Activated naive CD8-positive, alpha-beta T cell (primary cell): ENCODE measurements at regions not wholly inside any gene's neighbourhood (a gene's known extent, or its start where the extent isn't known, plus 50 kb on each side); places are given as distances from the start of the nearest gene placed in this dataset.
"Not testable (repeated sequence)": the region's sequence is repeated elsewhere in the genome, so short reads cannot be mapped to it uniquely, and the experiment has no call there.

Source experiments
- H3K27ac Mint-ChIP-seq: one replicate; pipeline ENCODE4 v1.8.0; 2021; ENCODE audit warnings: mixed read lengths
- H3K27me3 Mint-ChIP-seq: one replicate; pipeline ENCODE4 v1.8.0; 2021; ENCODE audit warnings: mixed read lengths
- H3K36me3 Mint-ChIP-seq: one replicate; pipeline ENCODE4 v1.8.0; 2021; ENCODE audit warnings: mixed read lengths
- H3K4me1 Mint-ChIP-seq: one replicate; pipeline ENCODE4 v1.8.0; 2021; ENCODE audit warnings: low read depth, mixed read lengths
- H3K4me3 Mint-ChIP-seq: one replicate; pipeline ENCODE4 v1.8.0; 2021; ENCODE audit warnings: mild to moderate bottlenecking, mixed read lengths
- H3K9me3 Mint-ChIP-seq: one replicate; pipeline ENCODE4 v1.8.0; 2021; ENCODE audit warnings: low read depth, mixed read lengths

DNA sequence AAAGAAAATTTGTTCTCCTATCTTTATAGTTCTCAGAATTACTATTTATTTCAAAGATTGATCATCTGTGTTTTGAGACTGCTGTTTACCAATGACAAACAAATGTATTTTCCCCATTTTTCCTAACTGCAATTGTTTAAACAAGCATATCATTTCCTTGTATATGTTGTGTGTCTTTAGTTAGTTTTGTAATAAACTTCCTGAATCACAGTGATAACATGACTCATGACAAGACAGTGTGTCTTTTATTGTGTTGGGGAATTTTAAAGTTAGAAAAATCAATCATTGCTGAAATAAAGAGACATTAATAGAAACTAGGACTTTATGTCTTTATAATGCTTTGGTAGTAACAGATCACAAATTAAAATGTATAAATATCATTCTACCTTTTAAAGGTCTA lies 348.5 kb downstream of the KCNJ2 start:
- no peaks in the 10 kb centered on the region for H3K9me3 Mint-ChIP-seq
- H3K27ac Mint-ChIP-seq, result no peak overlapping the region
- no peak overlapping the region for H3K4me3 Mint-ChIP-seq
- no peaks in the 10 kb centered on the region for H3K36me3 Mint-ChIP-seq
- H3K4me1 Mint-ChIP-seq, result no peaks in the 10 kb centered on the region
- no peaks in the 10 kb centered on the region for H3K27me3 Mint-ChIP-seq

DNA sequence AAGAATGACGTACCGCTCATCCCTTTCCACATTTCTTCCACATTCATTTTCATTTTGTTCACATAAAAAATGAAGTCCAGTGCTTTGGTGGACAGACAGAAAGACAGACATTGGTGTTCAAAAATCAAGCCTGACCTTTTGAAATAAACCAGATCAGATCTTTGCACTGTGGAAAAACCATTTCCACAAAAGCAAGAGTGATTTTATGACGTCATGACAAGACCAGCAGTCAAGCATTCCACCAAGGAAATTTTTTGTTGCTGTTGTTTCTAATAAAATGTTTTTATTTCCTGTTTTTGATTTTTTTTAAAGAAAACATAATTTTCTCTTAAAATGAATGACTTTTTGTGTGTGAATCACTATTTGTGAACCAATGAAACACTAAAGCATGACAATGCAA lies 350.0 kb downstream of the KCNJ2 start:
- H3K4me3 Mint-ChIP-seq, result no peak overlapping the region
- no peaks in the 10 kb centered on the region for H3K36me3 Mint-ChIP-seq
- no peaks in the 10 kb centered on the region for H3K9me3 Mint-ChIP-seq
- H3K4me1 Mint-ChIP-seq, result no peaks in the 10 kb centered on the region
- no peak overlapping the region for H3K27ac Mint-ChIP-seq
- no peaks in the 10 kb centered on the region for H3K27me3 Mint-ChIP-seq

DNA sequence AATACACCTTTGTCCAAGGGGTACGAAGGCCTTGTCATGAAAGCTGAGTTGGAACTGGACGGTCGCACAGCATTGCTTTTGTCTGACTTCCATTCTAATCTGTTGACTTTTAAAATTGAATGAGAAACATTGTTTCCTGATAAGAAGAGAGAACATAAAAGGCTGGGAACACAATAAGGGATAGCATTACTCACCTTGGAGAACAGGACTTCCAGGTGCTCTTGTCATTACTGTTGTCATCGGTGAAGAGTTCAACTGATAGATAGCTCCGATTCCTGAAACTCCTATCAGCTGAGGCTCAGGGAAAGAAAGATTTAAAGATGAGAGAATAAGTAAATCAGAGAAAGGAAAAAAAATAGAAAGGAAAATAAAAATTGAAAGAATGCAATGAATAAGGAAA lies 351.1 kb downstream of the KCNJ2 start:
- Mint-ChIP-seq H3K27me3 (no peaks in the 10 kb centered on the region), H3K4me3 (no peak overlapping the region), H3K27ac (no peak overlapping the region), H3K4me1 (no peaks in the 10 kb centered on the region), H3K36me3 (no peaks in the 10 kb centered on the region), H3K9me3 (no peaks in the 10 kb centered on the region)

DNA sequence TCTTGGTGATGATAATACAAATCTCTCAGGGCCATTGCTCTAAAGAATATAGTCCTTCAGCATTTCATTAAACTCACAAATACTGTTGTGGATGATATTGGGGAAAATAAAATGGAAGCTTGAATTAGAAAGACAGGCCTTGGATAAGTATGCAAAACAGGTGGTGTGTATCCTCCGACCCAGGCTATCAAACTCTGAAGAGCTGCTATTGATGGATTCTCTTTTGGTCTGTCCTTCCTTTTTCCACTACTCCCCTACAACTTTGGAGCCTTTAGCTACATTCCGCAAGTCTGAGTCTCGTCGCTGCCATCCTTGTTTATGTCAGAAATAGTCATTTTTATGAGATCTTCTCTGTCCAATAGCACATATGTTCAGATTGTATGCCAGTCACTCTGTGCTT lies 351.6 kb downstream of the KCNJ2 start:
- Mint-ChIP-seq H3K9me3 (no peaks in the 10 kb centered on the region), H3K27ac (no peak overlapping the region), H3K4me1 (no peaks in the 10 kb centered on the region), H3K27me3 (no peaks in the 10 kb centered on the region), H3K4me3 (no peak overlapping the region), H3K36me3 (no peaks in the 10 kb centered on the region)

DNA sequence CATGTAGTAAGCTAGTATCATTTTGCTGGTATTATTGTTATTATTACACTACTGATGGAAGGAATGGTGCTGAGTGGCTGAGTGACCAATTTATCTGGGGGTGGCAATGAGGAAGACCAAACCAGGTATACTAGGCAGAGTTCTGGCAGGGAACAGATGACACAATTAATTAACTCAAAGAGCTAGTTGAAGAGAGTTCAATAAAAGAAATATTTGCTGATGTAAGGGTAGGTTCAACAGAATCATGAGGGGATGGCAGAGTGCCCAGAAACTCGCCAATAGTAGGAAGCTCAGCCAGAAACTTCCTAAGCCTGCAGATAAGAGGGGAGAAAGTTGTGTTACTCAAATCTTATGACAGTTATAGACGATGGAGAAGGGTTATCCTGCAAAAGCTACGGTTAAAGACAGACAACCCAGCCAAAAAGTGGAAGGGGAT lies 352.5 kb downstream of the KCNJ2 start:
- Mint-ChIP-seq H3K4me1 (no peaks in the 10 kb centered on the region), H3K36me3 (no peaks in the 10 kb centered on the region), H3K4me3 (no peak overlapping the region), H3K27ac (no peak overlapping the region), H3K9me3 (no peaks in the 10 kb centered on the region), H3K27me3 (no peaks in the 10 kb centered on the region)

DNA sequence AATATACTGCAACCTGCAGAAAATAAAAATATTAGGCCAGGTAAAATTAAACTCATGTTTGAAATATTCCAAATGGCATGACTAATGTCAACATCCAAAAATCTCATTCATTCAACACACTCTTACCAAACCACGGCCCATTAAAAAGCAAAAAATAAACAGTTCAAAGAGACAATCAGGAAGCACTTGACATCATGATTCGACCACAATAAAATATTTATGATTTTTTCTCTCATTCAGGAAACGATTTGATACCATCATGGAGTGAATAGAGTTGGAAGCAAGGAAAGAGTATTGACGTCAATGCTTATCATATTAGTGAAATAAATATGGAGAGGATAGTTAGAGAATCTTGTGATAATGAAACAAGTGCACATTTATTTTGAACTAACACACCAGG lies 354.1 kb downstream of the KCNJ2 start:
- no peak overlapping the region for H3K27ac Mint-ChIP-seq
- H3K4me1 Mint-ChIP-seq, result peaks cover 2% of the 10 kb centered on the region
- H3K27me3 Mint-ChIP-seq, result no peaks in the 10 kb centered on the region

DNA sequence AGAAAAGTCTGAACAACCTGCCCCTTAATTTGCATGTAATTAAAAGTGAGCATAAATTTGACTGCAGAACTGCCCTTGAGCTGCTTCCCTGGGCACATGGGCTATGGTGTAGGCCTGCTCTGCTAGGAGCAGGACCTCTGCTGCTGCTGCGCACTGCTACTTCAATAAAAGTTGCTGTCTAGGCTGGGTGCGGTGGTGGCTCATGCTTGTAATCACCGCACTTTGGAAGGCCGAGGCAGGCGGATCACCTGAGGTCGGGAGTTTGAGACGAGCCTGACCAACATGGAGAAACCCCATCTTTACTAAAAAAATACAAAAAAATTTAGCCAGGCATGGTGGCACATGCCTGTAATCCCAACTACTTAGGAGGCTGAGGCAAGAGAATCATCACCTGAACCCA lies 355.7 kb downstream of the KCNJ2 start:
- not testable (repeated sequence) for H3K4me1 Mint-ChIP-seq, H3K27ac Mint-ChIP-seq, H3K9me3 Mint-ChIP-seq, H3K27me3 Mint-ChIP-seq, H3K36me3 Mint-ChIP-seq, H3K4me3 Mint-ChIP-seq

More for the DNA sequence above, 354.1 kb downstream of the KCNJ2 start:
- no peaks in the 10 kb centered on the region for H3K36me3 Mint-ChIP-seq
- H3K9me3 Mint-ChIP-seq, result no peaks in the 10 kb centered on the region
- H3K4me3 Mint-ChIP-seq, result no peak overlapping the region

DNA sequence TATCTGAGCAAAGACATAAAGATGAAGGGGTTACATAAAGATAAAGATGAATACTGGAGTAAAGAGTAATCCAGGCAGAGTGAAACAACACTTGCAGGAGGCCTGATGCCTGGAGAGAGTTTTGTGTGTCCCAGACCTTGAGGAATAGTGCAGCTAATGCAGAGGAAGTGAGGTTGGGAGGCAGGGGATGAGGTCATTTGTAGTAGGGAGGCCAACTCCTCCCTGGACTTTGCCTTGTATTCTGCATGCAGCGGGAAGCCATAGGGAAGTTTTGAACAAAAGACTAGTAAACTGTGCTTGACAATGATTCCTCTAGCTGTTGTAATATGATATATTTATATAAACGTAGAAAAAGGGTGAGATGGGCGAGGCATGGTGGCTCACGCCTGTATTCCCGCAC lies 356.6 kb downstream of the KCNJ2 start:
- no peaks in the 10 kb centered on the region for H3K9me3 Mint-ChIP-seq
- peaks cover 2% of the 10 kb centered on the region for H3K4me1 Mint-ChIP-seq
- no peak overlapping the region for H3K27ac Mint-ChIP-seq
- H3K4me3 Mint-ChIP-seq, result no peak overlapping the region
- no peaks in the 10 kb centered on the region for H3K36me3 Mint-ChIP-seq
- no peaks in the 10 kb centered on the region for H3K27me3 Mint-ChIP-seq

DNA sequence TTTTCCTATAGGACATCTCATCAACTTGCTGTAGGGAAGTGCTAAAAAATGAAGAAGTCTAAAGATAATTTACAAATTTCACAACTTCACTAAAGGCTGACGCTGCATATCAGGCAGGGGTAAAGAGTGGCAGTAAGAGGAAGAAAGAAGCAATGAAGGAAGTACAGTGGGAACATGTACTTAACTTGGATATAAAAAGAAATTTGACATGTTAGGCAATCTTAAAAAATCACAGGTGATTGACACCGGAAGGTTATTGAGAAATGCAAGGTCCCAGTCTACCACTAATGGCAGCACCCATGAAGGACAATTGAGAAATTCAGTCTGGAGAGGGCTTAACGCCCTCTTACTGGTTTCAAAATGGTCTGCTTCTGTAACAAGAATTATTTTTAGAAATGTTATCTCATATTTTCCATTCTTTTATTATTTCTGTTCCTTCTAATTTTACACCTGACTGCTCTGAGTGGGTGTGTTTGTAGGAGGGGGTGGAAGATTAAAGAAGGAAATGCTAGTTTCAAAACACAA lies 358.1 kb downstream of the KCNJ2 start:
- Mint-ChIP-seq H3K4me3 (no peak overlapping the region), H3K36me3 (no peaks in the 10 kb centered on the region), H3K27me3 (no peaks in the 10 kb centered on the region), H3K4me1 (peaks cover 2% of the 10 kb centered on the region), H3K27ac (no peak overlapping the region), H3K9me3 (no peaks in the 10 kb centered on the region)

DNA sequence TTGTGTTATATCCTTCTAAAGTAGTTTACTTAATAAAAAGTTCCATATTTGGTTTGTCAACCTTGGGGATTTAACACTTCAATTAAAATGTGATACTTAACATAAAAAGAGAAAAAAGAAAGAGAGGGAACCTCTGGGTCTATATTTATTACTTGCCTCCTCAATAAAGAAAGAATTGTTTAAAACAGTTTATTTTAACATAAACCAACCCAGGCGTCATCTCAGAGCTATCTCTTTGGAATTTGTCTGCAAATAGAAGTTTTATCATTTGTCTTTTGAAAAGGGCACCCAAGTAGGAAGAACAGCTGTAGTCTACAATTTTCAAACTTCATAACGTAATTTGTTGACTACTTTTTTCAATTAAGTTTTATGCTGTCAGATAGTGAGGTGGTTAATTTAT lies 364.1 kb downstream of the KCNJ2 start:
- no peaks in the 10 kb centered on the region for H3K9me3 Mint-ChIP-seq
- no peak overlapping the region for H3K27ac Mint-ChIP-seq
- H3K4me3 Mint-ChIP-seq, result no peak overlapping the region
- H3K4me1 Mint-ChIP-seq, result no peaks in the 10 kb centered on the region
- H3K36me3 Mint-ChIP-seq, result no peaks in the 10 kb centered on the region
- H3K27me3 Mint-ChIP-seq, result no peaks in the 10 kb centered on the region

DNA sequence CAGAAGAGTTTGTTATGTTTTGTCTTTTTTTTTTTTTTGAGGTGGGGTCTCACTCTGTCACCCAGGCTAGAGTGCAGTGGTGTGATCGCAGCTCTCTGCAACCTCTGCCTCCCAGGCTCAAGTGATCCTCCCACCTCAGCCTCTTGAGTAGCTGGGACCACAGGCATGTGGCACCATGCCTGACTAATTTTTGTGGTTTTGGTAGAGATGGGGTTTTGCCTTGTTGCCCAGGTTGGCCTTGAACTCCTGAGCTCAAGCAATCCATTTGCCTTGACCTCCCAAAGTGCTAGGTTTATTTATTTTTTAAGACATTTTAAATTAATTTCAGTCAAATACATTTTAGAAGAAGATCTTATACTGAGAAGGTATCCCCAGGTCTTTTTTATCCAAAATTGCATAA lies 366.7 kb downstream of the KCNJ2 start:
- Mint-ChIP-seq H3K27ac (no peak overlapping the region), H3K4me1 (no peaks in the 10 kb centered on the region), H3K4me3 (no peak overlapping the region), H3K36me3 (no peaks in the 10 kb centered on the region), H3K27me3 (no peaks in the 10 kb centered on the region), H3K9me3 (no peaks in the 10 kb centered on the region)

DNA sequence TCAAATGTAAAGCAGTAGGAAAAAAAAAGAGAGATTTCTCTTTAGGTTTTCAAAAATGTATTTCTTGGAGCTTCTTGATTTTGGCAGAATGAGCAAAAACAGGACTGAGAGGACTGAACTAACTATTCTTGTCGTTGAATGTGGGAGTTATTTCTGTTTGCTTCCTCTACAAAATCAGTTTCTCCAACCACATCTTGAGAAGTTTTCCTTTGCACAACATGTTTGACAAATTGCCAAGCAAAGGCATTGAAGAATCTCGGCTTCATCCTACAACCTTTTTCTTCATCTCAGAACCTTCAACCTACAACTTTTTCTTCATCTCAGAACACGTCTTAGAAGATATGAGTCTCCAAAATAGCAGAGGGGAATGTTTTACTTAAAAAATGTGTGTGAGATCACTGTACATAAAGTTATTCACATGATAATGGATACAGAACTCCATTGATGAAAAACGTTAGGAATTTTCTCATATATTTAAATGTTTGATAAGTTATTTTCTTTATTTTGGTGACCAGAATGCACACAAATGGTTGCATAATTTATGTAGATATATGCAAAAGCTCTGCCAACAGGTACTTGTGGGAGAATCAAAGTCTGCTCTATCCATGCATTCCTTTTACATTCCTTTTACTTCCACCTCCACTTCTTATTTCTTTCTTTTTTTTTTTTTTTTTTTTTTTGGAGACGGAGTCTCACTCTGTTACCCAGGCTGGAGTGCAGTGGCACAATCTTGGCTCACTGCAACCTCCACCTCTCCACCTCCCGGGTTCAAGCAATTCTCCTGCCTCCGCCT lies 370.0 kb downstream of the KCNJ2 start:
- H3K36me3 Mint-ChIP-seq, result no peaks in the 10 kb centered on the region
- H3K4me3 Mint-ChIP-seq, result no peak overlapping the region
- H3K27me3 Mint-ChIP-seq, result no peaks in the 10 kb centered on the region
- no peak overlapping the region for H3K27ac Mint-ChIP-seq
- no peaks in the 10 kb centered on the region for H3K4me1 Mint-ChIP-seq
- no peaks in the 10 kb centered on the region for H3K9me3 Mint-ChIP-seq

DNA sequence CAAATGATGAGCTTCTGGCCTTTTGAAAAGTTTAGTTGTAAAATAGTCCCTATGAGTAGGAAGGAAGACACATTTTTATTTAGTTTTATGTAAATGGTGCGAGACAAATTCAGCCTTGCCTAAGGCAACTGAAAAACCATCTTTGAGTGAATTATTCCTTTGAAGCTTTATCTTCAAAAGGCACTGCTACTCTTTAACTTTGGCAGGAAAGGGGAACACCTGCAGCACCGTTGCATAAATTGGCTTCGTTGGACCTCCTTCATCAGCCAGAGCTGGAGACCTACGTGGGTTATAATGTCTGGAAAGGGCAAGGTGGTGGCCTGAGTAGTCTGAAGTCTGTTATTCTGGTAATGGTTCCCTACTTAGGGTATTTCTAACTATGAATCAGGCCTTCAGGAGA lies 373.5 kb downstream of the KCNJ2 start:
- H3K36me3 Mint-ChIP-seq, result no peaks in the 10 kb centered on the region
- no peaks in the 10 kb centered on the region for H3K4me1 Mint-ChIP-seq
- no peaks in the 10 kb centered on the region for H3K27me3 Mint-ChIP-seq
- H3K27ac Mint-ChIP-seq, result no peak overlapping the region
- no peak overlapping the region for H3K4me3 Mint-ChIP-seq
- H3K9me3 Mint-ChIP-seq, result no peaks in the 10 kb centered on the region

DNA sequence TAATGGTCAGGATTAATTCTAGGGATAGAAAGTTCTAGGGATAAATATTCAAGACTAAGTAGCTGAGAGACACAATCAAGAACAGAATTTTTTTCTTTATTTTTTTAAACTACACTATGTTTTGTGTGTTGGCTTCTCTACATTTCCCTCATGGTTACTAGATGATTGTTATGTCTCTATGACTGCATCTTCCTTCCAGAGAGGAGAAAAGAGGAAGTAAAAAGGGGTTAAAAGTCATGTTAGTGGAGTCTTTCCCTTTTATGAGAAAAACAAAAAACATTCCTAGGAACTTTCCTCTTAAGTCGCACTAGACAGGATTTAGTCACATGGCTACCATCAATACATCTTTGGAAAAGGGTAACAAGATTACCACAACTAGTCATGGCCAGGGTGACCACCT lies 375.0 kb downstream of the KCNJ2 start:
- no peaks in the 10 kb centered on the region for H3K4me1 Mint-ChIP-seq
- no peaks in the 10 kb centered on the region for H3K27me3 Mint-ChIP-seq
- no peak overlapping the region for H3K27ac Mint-ChIP-seq
- no peaks in the 10 kb centered on the region for H3K36me3 Mint-ChIP-seq
- no peaks in the 10 kb centered on the region for H3K9me3 Mint-ChIP-seq
- H3K4me3 Mint-ChIP-seq, result no peak overlapping the region

DNA sequence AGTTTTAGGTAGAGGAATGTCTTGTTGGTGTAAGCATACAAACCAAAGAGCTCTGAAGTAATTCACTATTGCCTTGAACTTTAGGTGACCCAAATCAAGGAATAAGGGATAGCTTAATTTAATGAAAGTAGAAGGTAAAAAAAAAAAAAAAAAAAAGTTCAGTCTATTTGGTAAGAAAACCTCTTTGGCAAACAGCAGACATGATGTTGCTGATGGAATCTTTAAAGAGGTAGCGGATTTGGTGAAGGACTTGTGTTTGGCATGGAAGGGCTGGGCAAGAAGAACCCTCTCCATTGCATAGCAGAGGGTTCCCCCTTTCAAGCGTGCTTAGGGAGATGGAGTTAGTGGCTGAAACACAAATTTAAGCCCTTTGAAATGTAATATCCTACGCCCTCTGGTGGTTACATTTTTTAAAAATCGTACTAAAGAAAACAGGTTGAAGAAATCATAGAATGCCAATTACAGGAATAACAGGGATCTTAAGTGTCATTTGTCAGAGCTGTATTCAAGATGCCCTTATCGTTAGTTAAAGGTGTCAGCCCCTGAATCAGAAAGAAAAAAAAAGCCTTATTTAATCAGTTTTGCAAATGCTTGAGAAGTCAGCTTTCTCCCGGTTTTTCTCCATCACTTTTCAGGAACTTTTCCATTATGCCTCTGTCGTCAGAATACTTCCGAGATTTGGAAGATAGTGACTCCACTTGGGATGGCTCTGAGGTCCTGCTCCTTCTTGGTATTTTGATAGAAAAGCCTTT lies 383.1 kb downstream of the KCNJ2 start:
- H3K27me3 Mint-ChIP-seq, result peaks cover 2% of the 10 kb centered on the region
- no peak overlapping the region for H3K4me3 Mint-ChIP-seq
- H3K36me3 Mint-ChIP-seq, result no peaks in the 10 kb centered on the region
- no peaks in the 10 kb centered on the region for H3K4me1 Mint-ChIP-seq
- H3K9me3 Mint-ChIP-seq, result no peaks in the 10 kb centered on the region
- H3K27ac Mint-ChIP-seq, result no peak overlapping the region

DNA sequence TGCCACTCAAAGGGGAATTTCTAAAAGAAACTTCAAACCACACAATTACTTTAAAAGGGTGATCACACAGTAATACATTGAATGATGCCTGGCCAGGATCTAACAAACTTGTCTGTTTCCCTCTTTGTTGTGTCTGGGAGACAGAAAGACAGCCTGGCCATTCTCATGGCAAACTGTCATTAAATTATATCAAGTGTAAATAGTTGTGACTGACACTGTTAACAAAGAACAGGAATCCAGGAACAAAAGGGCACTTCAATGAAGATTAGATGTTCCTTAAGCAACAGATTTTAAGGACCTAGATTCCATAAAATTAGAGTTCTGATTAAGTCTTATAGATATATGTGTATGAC lies 383.6 kb downstream of the KCNJ2 start:
- no peaks in the 10 kb centered on the region for H3K4me1 Mint-ChIP-seq
- peaks cover 2% of the 10 kb centered on the region for H3K27me3 Mint-ChIP-seq
- H3K9me3 Mint-ChIP-seq, result no peaks in the 10 kb centered on the region
- H3K36me3 Mint-ChIP-seq, result no peaks in the 10 kb centered on the region
- no peak overlapping the region for H3K27ac Mint-ChIP-seq
- H3K4me3 Mint-ChIP-seq, result no peak overlapping the region
